Neural cell (in vitro differentiated cells): ENCODE measurements at regions not wholly inside any gene's neighbourhood (a gene's known extent, or its start where the extent isn't known, plus 50 kb on each side); places are given as distances from the start of the nearest gene placed in this dataset.

Experiments
- CTCF ChIP-seq: fragments of 450-650 bp; IDR thresholded peaks from 2 replicates; pipeline ENCODE4 v1.5.1; 2014; ENCODE audit warnings: antibody characterized with exemption, mild to moderate bottlenecking, moderate library complexity; ENCODE audit not compliant: poor library complexity, severe bottlenecking
- EP300 ChIP-seq: fragments of 450-650 bp; conservative IDR thresholded peaks from 2 replicates; pipeline ENCODE4 v1.6.1; 2014; ENCODE audit warnings: antibody characterized with exemption, mild to moderate bottlenecking, moderate library complexity; ENCODE audit not compliant: poor library complexity, severe bottlenecking
- EZH2 ChIP-seq: fragments of 200-600, 300-800 bp; shearing (Covaris generic), sonication (generic); IDR thresholded peaks from 2 replicates; pipeline ENCODE4 v1.6.1; 2014; ENCODE audit warnings: antibody characterized with exemption, low read length, borderline replicate concordance, mild to moderate bottlenecking; ENCODE audit not compliant: insufficient read depth, poor library complexity, severe bottlenecking
- MXI1 ChIP-seq: fragments of 450-650 bp; conservative IDR thresholded peaks from 2 replicates; pipeline ENCODE4 v1.6.1; 2014; ENCODE audit warnings: antibody characterized with exemption, mild to moderate bottlenecking; ENCODE audit not compliant: poor library complexity, severe bottlenecking
- POLR2AphosphoS5 ChIP-seq: IDR thresholded peaks from 2 replicates; pipeline ENCODE4 v1.6.1; 2012
- RAD21 ChIP-seq: fragments of 450-650 bp; conservative IDR thresholded peaks from 2 replicates; pipeline ENCODE4 v1.6.1; 2014; ENCODE audit warnings: antibody characterized with exemption, mild to moderate bottlenecking, moderate library complexity
- SMC3 ChIP-seq: fragments of 450-650 bp; conservative IDR thresholded peaks from 2 replicates; pipeline ENCODE4 v1.6.1; 2014; ENCODE audit warnings: antibody characterized with exemption, mild to moderate bottlenecking, moderate library complexity; ENCODE audit not compliant: poor library complexity

GRCh38 chr4:187380181-187380581 is 615.4 kb upstream of the ZFP42 start:
- TF ChIP-seq CTCF (no peak), POLR2AphosphoS5 (no peak), EP300 (no peak), RAD21 (no peak), EZH2 (no peak), MXI1 (no peak), SMC3 (no peak)
